ENCODE measurements at regions not wholly inside any gene's neighbourhood (a gene's known extent, or its start where the extent isn't known, plus 50 kb on each side); places are given as distances from the start of the nearest gene placed in this dataset.
"Not testable (repeated sequence)": the region's sequence is repeated elsewhere in the genome, so short reads cannot be mapped to it uniquely, and the experiment has no call there.

DNA sequence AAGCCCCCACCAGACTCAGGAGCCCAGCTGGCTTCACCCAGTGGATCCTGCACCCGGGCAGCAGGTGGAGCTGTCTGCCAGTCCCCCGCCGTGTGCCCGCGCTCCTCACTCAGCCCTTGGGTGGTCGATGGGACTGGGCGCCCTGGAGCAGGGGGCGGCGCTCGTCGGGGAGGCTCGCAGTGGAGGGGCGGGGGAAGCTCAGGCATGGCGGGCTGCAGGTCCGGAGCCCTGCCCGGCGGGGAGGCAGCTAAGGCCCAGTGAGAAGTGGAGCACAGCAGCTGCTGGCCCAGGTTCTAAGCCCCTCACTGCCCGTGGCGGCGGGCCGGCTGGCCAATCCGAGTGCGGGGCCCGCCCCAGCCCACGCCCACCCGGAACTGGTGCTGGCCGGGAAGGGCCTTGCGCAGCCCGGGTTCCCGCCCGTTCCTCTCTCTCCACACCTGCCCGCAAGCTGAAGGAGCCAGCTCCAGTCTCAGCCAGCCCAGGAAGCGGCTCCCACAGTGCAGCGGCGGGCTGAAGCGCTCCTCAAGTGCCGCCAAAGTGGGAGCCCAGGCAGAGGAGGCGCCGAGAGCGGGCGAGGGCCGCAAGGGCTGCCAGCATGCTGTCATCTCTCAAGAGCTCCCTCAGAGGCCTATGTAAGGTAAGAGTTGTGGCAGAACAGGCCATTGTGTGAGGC lies 1307.8 kb upstream of the TMEFF2 start:
- peak; percentile 37 for DNase-seq

- DNase-seq = no peak
Measured at GRCh38 chr2:193496786-193497185, 1302.1 kb upstream of the TMEFF2 start.

GRCh38 chr2:193482557-193482956 lies 1287.8 kb upstream of the TMEFF2 start:
- no peak for DNase-seq

- no peak for DNase-seq
Measured at GRCh38 chr2:193480187-193480586, 1285.5 kb upstream of the TMEFF2 start.

- no peak for DNase-seq
Measured at GRCh38 chr2:193476171-193476800, 1281.6 kb upstream of the TMEFF2 start.

GRCh38 chr2:193475038-193475437 lies 1280.3 kb upstream of the TMEFF2 start:
- no peak for DNase-seq

- DNase-seq = no peak
Measured at GRCh38 chr2:193469251-193469650, 1274.5 kb upstream of the TMEFF2 start.

GRCh38 chr2:193467276-193467987 lies 1272.7 kb upstream of the TMEFF2 start:
- DNase-seq = no peak

GRCh38 chr2:193463011-193463410 lies 1268.3 kb upstream of the TMEFF2 start:
- no peak for DNase-seq

- DNase-seq = no peak
Measured at GRCh38 chr2:193462411-193462810, 1267.7 kb upstream of the TMEFF2 start.

- no peak for DNase-seq
Measured at GRCh38 chr2:193461431-193461934, 1266.8 kb upstream of the TMEFF2 start.

DNA sequence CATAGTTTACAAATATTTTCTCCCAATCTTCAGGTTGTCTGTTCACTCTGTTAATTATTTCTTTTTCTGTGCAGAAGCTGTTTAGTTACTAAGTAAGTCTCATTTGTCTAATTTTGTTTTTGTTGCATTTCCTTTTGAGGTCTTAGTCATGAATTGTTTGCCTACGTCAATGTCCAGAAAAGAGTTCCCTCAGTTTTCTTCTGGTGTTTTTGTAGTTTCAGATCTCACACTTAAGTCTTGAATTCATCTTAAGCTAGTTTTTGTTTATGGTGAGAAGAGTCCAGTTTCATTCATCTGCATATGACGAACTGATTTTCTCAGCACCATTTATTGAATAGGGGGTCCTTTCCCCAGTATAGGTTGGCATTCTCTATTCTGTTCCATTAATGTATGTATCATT lies 1252.2 kb upstream of the TMEFF2 start:
- DNase-seq = no peak

DNA sequence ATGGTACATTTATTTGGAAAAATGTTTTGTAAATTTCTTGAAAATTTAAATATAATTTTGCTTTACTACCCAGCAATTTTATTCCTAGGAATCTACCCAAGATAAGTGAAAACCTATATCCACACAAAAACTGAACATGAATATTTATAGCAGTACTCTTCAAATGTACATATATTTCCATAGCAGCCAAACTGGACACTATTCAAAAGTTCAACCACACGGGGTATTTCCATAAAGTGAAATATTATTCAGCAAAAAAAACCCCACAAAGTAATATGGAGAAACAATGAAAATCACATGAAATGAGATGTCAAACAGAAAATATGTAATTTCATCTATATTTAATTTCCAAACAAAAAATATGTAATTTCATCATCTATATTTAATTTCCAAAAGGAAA lies 1247.6 kb upstream of the TMEFF2 start:
- DNase-seq = no peak

- no peak for DNase-seq
Measured at GRCh38 chr2:193428336-193428818, 1233.6 kb upstream of the TMEFF2 start.

- DNase-seq = not testable (repeated sequence)
Measured at GRCh38 chr2:193412368-193412767, 1217.6 kb upstream of the TMEFF2 start.

- no peak for DNase-seq
Measured at GRCh38 chr2:193409951-193410350, 1215.2 kb upstream of the TMEFF2 start.

- no peak for DNase-seq
Measured at GRCh38 chr2:193382583-193382982, 1187.8 kb upstream of the TMEFF2 start.

- no peak for DNase-seq
Measured at GRCh38 chr2:193377789-193378188, 1183.1 kb upstream of the TMEFF2 start.

DNA sequence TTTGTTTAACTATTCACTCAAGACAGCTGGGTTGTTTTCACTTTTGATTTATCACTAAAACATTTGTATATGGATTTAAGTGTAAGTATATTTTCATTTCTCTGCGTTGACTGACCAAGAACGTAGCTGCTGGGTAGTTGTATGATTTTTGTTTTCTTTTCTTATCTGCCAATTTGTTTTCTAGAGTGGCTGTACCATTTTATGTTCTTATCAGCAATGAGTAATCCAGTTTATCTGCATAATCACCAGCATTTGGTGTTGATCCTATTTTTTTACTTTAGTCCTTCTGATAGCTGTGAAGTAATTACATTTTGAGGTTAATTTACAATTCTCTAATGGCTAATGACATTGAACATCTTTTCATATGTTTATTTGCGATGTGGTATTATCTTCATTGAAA lies 1178.4 kb upstream of the TMEFF2 start:
- DNase-seq = no peak

DNA sequence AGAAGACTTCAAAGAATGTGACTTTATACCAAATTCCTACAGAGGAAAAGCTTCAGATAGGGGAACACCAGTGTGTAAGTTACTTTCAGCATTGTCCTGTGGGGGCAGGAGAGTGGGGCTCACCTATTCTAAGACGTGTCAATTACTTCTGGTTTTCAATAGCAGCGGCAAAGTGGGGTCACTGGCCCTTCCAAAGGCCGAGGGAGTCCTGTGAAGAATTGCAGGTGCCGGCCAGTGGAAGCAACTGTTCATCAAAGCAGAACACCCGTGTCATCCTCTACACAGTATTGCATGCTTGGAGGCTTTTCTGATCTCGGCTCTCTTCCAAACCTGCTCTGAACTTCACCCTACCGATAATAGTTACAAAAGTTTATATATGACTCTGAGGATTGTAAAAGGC lies 1176.5 kb upstream of the TMEFF2 start:
- DNase-seq = no peak

DNA sequence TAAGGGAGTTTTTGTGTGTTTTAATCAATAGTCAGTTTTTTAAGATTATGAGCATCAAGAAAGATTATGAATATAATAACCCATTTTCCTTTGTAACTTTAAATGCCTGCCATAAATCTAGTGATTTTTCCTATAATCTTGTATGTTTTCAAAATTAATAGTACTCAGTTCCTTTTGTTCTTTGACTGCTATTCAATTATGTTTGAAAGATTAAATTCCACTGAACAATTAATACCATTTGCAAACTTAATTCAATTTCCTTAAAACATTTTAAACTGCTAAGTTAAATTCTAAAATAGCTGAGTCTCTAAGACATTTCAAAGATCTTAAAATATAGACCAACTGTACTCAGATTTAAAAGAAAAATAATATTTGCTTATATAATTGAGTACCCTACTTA lies 1173.9 kb upstream of the TMEFF2 start:
- DNase-seq = no peak

DNA sequence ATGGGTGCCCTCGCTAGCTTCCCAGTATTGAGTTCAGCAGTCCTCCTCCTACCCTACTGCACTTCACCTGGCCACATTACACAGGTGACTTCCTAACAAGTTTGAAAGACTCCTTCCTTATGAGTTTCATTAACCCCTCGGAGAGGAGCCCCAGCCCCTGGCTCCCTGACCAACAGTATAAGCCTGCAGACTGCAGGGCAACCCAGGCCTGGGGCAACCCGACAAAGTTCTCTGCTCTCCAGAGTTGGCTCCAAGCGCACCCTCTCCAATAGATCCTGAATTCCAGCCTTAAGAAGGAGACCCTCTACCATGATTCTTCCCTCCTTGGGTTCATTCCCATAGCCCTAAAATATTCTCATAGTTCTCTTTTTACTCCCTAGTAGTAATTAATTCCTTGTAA lies 1162.8 kb upstream of the TMEFF2 start:
- no peak for DNase-seq

DNA sequence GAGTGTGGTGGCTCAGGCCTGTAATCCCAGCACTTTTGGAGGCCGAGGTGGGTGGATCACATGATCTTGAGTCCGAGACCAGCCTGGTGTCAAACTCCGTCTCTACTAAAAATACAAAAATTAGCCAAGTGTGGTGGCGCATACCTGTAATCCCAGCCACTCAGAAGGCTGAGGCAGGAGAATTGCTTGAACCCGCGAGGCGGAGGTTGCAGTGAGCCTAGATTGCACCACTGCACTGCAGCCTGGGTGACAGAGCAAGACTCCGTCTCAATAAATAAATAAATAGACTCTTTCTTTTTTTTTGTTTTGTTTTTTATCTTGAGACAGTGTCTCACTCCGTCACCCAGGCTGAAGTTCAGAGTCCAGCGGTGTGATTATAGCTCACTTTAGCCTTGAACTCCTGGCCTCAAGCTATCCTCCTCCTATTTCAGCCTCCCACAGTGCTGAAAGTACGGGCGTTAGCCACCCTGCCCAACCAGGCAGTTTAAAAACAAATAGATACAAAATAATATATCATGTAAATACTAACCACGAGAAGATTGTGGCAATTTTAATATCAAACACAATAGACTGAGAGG lies 1158.0 kb upstream of the TMEFF2 start:
- DNase-seq = not testable (repeated sequence)

GRCh38 chr2:193350509-193350908 lies 1155.8 kb upstream of the TMEFF2 start:
- DNase-seq = no peak
